Stimulated activated CD4-positive, alpha-beta T cell treated with anti-CD3 and anti-CD28 coated beads, Interleukin-1b, Interleukin-23, amount 100 ng/mL, for 1 hour (primary cell): ENCODE measurements at regions not wholly inside any gene's neighbourhood (a gene's known extent, or its start where the extent isn't known, plus 50 kb on each side); places are given as distances from the start of the nearest gene placed in this dataset.

Experiments used
- DNase-seq, 2 donors: peaks; one replicate each; pipeline ENCODE4 v3.0.0-alpha.2; 2020; ENCODE audit warnings: low read depth in 2 of 2

- DNase-seq: no peak
These were observed 228.9 kb downstream of the CTTN start for GRCh38 chr11:70627219-70627618.

GRCh38 chr11:70628176-70628854, 230.0 kb downstream of the CTTN start:
- DNase-seq: no peak

GRCh38 chr11:70628855-70629844, 230.8 kb downstream of the CTTN start:
- DNase-seq: no peak

- no peak for DNase-seq
These were observed 231.7 kb downstream of the CTTN start for GRCh38 chr11:70630068-70630467.

- no peak for DNase-seq
These were observed 232.7 kb downstream of the CTTN start for GRCh38 chr11:70630816-70631623.

- DNase-seq: no peak
These were observed 233.3 kb downstream of the CTTN start for GRCh38 chr11:70631624-70632047.

GRCh38 chr11:70633610-70634009, 235.3 kb downstream of the CTTN start:
- no peak for DNase-seq

GRCh38 chr11:70636659-70637058, 238.3 kb downstream of the CTTN start:
- DNase-seq: no peak

GRCh38 chr11:70637186-70637800, 239.0 kb downstream of the CTTN start:
- no peak for DNase-seq

- DNase-seq: no peak
These were observed 239.7 kb downstream of the CTTN start for GRCh38 chr11:70637949-70638583.

GRCh38 chr11:70640408-70640807, 242.1 kb downstream of the CTTN start:
- no peak for DNase-seq

GRCh38 chr11:70641369-70641768, 243.0 kb downstream of the CTTN start:
- no peak for DNase-seq

- DNase-seq: no peak
These were observed 243.9 kb downstream of the CTTN start for GRCh38 chr11:70642266-70642665.

GRCh38 chr11:70643642-70644041, 245.3 kb downstream of the CTTN start:
- no peak for DNase-seq

GRCh38 chr11:70644343-70645060, 246.2 kb downstream of the CTTN start:
- no peak for DNase-seq

- DNase-seq: no peak
These were observed 247.2 kb downstream of the CTTN start for GRCh38 chr11:70645537-70645936.

- DNase-seq: no peak
These were observed 248.1 kb downstream of the CTTN start for GRCh38 chr11:70646272-70647049.

- DNase-seq: no peak
These were observed 249.1 kb downstream of the CTTN start for GRCh38 chr11:70647188-70648166.
